ENCODE measurements at regions not wholly inside any gene's neighbourhood (a gene's known extent, or its start where the extent isn't known, plus 50 kb on each side); places are given as distances from the start of the nearest gene placed in this dataset.
"Not testable (repeated sequence)": the region's sequence is repeated elsewhere in the genome, so short reads cannot be mapped to it uniquely, and the experiment has no call there.

DNA sequence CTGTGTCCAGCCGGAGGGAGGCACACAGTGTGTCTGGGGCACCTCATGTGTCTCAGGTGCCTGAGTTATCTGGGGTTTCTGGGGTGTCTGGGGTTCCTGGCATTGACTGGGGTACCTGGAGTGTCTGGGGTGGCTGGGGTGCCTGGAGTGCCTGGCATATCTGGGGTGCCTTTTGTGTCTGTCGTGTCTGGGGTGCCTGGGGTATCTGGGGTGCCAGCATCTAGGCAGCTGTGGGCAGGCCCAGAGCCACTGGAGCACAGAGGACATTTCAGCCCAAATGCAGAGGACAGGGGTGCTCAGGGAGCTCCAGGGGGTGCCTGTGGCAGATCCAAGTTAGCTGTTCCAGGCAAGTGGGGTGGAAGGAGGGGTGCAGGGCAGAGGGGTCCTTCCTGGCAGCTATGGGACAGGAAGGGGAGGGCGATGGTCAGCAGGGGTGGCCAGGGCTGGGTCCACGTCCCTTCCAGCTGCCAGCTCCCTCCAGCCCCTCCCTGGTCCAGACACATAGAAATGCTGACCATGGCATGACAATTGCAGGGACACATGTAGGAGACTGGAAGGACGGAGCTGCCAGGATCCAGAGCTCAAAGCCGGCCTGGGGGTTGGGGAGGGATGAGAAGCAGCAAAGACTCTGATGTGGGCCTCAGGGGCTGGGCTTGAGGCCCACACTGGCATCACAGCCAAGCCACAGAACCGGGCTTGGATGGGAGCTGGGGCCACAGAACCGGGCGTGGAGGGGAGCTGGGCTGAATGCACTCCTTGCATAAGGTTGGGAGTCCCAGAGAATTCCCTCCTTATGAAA lies 133.0 kb downstream of the BRD1 start:
- DNase-seq, result no peak

DNA sequence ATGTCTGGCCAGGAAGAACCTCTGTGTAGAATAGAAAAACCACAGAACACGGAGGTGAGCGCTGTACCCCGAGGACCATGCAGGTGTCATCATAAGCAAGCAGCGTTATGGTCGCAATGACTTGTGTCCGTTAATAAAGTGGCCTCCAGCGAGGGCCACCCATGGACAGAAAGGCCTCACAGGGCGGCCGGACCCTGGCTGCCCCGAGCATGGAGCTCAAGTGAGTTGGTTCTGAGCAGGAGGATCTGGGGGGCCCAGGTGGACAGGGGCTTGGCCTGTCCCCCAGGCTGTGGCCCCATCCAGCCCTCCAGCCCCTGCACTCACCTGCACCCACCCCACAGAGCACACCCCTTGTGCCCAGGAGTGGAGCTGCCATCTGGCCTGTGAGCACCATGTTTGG lies 133.8 kb downstream of the BRD1 start:
- no peak for DNase-seq

DNA sequence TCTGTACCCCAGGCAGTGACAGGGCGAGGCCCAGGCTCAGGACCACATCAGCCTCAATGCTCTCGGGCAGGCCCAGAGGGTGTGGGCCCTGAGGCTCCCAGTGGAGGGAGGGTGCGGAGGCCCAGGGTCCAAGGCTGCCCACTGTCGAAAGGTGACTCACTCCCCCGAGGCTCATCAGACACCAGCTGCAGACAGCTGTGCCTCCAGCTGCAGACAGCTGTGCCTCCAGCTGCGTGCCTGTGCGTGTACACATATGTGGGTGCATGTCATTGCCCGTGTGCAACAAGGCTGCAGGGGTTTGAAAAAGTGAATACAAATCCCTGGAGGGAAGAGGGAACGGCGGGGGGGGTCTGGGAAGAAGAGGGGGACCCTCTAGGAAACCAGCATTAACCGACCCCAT lies 134.3 kb downstream of the BRD1 start:
- no peak for DNase-seq

DNA sequence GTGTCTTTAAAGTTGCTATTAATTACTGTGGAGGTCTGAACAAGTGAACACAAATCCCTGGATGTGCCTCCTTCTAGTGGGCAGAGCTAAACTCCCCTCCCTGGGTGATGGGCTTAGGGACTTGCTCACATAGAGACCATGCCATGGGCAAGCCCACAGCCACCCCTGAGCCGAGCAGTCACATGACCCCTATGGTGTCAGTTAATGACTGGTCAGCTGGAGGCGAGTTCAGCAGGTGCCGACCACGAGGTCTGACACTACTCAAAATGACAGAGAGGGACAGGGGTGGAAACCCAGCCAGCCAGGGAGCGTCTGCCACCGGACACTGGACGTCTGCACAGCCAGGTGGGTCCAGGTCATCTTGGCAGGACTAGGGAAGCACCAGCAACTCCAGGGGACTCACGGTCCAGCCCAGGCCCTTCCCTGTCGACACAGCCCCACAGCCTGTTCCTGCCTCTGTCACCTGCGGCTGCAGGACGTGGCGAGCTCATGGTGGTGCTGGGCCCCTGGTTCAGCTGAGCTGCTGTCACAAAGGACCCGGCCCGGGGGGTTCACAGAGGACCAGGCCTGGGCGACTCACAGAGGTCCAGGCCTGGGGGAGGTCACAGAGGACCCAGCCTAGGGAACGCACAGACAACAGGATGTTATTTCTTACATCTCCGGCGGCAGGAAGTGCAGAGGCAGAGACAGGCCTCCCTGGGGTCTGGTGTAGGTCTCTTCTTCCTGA lies 135.0 kb downstream of the BRD1 start:
- no peak for DNase-seq

DNA sequence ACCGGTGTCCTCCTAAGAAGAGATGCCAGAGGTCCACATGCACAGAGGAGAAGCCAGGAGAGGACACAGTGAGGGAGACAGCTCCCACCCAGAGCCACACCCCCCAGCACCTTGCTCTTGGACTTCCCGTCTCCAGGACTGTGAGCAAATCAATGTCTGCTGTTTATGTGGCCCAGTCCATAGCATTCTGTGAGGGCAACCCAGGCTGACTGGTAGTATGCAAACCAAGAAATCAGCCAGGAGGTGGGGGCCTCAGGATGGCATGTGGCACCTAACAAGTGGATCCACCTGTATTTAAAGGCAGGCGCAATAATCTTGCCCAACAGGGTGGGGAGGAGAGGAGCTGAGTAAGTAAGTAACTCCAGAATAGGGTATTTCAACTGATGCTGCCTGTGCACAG lies 136.4 kb downstream of the BRD1 start:
- DNase-seq, result no peak

DNA sequence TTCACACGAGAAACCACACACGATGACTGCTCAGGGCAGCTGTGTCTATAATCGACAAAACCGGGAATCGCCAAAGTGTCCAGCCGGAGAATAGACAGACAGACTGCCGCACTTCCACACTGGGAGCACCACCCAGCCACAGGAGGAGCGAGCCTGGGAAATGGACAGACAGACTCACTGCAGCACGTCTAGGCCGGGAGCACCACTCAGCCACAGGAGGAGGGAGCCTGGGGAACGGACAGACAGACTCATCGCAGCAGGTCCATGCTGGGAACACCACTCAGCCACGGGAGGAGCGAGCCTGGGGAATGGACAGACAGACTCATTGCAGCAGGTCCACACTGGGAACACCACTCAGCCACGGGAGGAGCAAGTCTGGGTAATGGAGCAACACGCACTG lies 137.2 kb downstream of the BRD1 start:
- no peak for DNase-seq

DNA sequence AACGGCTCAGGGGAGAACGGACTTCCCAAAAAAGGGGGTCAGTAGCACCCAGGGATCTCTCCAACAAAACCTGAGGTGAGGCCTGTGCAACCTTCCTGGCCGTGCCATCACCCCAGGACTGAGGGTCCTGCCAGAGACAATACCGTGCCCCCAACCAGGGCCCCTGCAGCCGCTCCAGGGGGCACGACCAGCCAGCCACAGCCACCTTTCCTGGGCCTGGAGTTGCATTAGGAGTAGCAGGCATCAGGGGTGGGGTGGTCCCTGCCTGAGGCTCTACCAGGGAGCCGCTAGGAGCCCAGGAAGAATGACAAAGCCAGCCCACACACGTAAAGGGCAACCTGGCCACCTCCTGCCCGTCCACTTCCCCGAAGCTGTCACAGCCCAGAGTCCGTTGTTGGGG lies 137.8 kb downstream of the BRD1 start:
- DNase-seq, result no peak

DNA sequence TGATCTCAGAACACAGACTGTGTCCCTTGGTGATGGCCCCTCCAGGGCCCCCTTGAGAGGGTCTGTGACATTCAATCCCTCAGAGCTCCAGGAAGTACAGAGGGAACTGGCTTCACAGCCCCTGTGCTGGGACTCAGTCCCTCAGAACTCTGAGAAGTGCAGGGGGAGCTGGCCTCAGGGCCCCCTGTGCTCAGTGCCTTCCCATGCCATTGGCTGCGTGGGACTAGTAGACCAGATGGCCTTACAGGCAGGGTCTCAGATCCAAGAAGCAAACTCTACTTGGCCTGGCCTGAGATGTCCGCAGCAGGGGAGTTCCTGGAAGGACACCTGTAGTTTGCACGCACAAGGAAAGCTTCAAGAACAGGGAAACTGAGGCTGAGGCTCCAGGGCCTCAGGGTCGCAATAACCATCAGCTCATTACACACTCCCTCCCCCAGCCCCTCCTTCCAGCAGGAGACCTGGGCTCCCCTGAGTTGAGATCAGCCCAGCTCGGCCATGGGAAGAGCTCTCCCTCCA lies 138.4 kb downstream of the BRD1 start:
- DNase-seq, result no peak

DNA sequence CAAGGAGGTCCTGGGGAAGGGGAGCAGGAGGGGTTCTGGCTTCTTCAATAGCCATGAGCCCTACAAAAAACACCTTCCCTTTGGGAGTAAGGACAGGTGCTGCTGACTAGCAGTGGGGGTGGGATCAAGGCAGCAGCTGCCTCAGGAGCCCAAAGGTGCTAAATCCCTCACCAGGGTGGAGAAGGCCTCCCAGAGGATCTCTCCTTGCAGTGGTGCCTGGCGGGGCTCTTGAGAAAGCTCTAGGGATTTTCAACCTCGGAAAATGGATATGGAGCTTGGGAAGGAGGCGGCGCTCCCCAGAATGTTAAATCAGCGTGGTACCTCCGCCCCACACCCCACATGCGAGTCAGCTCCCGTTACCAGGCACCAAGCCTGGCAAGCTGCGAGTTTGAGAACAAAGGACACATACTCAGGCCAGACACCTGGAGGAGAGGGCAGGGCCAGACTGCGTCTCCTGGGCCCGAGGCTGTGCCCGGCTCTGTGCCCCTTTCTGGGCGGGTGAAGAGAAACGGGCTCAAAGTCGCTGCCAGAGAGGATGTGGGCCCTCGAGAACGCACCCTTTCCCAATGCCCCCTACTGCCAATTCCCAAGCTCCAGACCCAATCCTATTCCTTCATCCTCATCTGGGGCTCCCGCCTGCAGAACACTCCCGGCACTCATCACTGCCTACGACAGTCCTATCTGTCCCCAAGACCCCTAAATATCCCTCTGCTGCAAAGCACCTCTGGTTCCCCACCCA lies 139.0 kb downstream of the BRD1 start:
- DNase-seq, result no peak

DNA sequence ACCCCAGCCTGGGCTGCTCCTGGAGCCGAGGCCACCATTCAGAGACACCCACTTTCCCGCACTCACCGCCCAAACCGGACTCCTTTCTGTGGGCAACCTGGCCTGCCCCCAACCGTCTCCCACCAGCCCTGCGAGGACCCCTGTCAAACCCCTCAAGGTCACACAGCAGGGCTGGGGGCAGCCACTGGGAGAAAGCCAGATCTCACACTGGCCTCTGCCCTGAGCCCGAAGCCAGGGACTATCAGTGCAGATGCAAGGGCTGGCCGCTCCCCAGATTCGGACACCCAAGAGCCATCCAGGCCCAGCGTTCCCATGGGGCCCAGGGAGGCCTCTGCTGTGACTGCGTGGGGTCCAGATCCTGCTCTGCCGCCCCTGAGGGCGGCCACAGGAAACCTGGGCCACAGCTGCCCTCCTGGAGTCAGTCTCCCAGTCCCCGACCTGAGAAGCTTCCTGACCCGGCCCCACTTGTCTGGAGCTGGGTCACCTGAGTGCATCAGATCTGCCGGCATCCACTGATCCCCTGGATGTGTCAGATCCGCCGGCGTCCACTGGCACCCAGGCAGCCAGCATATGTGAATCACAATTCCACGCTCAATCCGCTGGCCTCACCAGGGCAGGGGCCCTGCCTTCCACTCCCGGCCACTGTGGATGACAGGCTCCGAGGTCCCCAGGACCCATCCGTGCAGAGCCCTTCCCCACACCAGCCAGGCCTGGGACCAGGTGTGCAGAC lies 139.7 kb downstream of the BRD1 start:
- DNase-seq, result no peak

DNA sequence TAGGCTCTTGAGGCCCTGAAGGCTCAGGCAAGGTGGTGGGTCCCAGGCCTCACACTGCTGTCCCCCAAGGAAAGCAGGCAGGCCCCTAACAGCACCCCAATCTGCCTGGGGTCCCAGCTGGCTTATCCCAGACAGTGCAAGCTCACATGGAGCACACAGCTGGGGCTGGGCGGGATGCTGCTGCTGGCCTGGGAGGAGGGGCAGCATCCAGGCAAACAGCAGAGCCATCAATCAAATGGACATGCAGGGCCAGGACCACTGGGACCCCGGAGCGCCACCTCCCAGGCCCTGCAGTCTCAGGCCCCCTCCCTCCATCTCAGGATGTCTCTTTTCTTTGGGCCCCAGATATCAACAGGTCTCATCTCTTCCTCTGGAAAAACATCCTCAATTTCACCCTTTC lies 140.3 kb downstream of the BRD1 start:
- no peak for DNase-seq

DNA sequence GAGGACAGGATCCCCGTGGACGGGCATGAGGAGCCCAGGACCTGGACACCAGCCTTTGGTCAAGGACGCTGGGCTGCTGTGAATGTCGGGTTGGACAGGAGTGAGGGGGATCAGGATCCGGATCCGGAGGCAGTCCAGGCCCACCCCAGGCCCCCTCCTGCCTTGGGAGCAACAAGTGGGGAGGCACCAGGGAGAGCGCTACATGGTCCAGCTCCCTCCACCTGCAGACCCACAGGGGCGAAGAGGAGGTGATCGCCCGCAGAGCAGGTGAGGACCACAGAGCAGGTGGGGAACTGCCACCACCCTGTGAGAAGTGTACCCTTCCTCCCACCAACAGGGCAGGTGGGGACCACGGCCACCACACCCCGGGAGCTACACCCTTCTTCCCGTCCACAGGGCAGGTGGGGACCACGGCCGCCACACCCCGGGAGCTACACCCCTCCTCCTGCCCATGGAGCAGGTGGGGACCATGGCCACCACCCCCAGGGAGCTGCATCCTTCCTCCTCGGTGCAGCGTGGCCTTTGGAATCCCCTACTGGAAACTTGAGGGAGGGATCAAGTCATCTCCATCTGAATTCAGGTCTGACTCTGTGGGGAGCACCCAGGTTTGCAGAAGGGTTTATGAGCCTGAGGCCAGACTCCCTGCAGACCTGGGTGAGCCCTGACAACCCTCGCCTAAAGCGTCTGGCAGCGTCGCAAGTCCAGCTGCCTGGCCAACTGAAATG lies 141.0 kb downstream of the BRD1 start:
- no peak for DNase-seq

DNA sequence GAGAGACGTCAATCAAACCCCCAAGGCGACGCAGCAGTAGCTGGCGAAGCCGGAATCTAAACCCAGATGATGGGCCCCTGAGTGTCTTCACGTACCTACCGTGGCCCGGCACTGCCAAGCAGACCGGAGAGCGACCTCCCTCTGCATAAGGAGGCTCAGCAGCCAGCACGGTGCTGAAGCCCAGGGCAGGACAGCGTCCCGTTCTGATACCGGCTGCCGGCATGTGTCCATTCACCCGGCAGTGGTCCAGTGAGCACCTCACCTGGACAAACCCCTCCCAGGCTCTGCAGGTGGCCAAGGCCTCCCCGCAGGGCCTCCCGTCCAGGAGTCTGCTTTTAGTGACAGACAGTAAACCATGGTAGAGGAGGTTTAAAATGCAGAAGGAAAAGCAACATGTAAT lies 142.0 kb downstream of the BRD1 start:
- DNase-seq, result no peak

DNA sequence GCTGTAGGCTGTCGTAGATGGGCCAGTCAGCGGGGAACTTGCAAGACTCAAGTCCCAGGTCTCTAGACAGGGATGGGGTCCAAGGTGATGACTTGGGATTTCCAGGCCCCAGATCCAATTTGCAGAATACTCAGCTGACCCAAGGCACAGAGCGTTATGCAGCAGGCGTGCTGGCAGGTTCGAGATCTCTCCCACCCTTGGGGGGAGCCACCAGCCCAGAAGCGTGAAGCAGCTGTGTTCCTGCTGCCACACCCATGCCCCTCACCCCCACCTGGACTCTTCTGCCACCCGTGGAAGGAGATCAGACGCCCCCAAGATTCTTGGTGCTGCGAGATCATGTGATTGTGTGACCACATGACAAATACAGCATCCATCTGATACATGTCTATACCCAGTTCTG lies 142.6 kb downstream of the BRD1 start:
- DNase-seq, result no peak

DNA sequence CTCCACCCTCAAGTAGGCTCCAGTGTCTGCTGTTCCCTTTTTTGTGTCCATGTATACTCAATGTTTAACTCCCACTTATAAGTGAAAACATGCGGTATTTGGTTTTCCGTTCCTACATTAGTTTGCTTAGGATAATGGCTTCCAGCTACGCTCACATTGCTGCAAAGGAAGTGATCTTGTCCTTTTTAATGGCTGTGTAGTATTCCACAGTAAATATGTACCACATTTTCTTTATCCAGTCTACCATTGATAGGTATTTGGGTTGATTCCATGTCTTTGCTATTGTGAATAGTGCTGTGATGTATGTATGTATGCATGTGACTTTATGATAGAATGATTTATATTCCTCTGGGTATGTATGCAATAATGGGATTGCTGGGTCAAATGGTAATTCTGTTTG lies 144.6 kb downstream of the BRD1 start:
- no peak for DNase-seq

DNA sequence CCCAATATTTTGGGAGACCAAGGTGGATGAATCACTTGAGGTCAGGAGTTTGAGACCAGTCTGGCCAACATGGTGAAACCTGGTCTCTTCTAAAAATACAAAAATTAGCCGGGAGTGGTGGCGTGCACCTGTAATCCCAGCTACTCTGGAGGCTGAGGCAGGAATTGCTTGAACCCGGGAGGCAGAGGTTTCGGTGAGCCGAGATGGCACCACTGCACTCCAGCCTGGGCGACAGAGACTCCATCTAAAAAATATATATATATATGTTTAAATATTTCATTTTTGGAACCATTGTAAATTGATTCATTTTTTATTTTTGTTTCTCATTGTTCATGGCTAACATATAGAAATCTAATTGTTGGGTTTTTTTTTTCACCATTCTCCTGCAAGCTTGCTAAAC lies 146.9 kb downstream of the BRD1 start:
- DNase-seq, result not testable (repeated sequence)

DNA sequence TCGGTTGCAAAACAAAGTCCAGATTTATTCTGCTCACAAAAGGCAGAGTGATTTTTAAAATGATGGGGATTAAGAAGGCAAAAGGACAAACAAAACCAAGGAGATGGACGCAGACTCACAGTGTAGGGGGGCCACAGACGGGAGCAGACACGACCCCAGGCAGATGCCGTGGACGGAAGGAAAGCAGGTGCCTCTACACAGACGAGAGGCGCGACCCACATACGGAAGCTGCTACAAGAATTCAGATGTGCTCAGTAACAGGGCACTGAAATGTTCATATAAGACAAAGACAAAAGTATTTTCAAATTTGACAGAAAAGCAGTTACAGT lies 148.9 kb downstream of the BRD1 start:
- DNase-seq, result no peak

DNA sequence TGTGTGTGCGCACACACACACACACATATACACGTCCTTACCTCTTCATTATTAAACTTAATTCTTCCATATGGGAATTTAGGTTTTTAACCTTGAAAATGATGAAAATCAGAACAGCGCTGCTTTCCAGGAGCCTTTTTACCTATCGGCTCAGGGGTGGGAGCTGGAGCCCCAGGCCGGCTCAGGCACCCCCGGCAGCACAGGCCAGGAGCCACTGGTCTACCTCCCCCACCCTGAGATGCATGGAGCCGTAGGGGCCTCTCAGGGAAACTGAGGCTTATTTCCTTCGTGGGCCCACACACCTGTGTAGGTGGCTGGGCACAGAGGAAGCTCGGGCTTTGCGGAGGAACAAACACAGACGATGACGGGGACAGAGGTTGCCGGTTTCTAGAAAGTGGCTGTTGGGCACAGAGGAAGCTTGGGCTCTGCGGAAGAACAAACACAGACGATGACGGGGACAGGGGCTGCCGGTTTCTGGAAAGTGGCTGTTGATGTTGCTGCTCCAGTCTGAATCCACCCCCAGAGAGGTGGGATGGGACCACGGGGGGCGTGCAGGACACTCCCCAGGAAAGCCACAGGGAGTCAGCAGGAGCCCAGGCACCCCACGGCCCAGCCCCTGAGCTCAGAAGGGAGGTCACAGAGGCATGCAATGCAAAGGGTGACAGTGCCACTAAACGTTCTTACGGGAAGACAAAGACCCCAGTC lies 149.4 kb downstream of the BRD1 start:
- DNase-seq, result no peak

DNA sequence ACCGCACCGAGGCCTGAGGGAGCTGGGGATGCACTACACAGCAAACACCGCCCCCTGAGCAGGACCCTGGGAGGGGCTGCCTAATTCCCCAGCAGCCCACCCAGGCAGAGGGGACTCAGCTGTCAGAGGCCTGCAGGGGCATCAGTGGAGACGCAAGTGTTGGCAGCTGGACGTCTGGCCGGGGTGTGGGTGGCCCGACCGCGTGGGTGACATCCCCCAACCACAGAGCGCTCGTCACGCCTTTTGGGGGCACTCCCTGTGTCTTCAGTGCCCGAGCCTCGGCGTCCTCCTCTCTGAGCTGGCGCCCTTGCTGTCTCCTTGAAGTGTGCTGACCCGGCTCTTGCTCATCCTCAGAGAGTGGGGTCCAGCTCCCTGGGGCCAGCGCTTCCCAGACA lies 150.2 kb downstream of the BRD1 start:
- DNase-seq, result no peak

DNA sequence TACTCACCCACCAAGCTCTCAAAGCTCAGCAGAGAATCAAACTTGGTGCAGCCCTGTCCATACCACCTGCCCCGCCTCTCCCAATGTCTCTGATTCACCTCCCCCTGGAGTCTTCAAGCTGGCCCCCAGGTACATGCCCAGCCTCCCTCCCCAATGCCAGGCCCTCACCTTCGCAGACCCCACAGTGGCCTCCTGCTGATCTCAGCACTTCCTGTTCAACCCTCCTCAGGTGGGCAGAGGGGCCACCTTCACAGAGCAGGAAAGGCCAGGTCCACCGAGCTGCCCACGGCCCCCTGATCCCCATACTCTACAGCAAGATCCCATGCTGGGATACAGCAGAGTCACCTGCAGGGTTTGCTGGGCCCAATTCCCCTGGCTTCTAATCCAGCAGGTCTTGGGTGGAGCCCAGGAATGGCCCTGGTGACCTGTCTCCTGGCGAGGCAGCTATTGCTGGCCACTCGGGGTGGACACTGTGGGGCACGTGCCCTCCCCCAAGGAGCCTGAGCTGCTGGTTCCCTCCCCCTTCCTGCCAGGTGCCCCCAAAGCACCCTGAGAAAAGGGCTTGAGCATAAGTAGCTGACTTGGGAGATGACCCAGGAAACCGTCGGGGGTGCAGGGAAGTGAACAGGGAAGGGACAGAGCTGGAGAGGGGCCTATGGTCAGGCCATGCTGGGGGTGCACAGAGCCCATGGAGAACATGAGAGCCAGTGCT lies 150.7 kb downstream of the BRD1 start:
- DNase-seq, result no peak

DNA sequence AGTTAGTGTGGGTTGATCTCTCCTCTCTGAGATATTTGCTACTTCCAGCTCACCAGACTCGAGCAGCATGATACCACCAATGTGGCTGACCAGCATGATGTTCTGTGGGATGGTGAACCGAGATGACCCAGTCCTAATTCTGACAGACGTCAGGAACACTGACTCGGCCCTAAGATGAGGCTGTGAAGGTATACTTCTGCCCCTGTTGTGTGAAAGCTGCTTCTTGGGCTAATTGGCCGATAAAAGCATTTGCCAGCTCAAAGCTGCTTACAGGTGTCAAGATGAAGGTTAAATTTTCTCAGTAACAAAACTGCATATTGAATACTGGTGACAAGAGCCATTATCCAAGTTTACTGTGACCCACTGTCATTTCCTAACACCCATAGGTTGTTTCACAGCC lies 151.4 kb downstream of the BRD1 start:
- no peak for DNase-seq
